HG03095 (cell line): ENCODE measurements at regions not wholly inside any gene's neighbourhood (a gene's known extent, or its start where the extent isn't known, plus 50 kb on each side); places are given as distances from the start of the nearest gene placed in this dataset.

Experiments used
- ATAC-seq: cut with Tn5 transposase; IDR thresholded peaks from one replicate; pipeline ENCODE4 v1.9.1; 2021; ENCODE audit warnings: moderate library complexity; ENCODE audit not compliant: unreplicated experiment

- no peak for ATAC-seq
Observed at GRCh38 chr5:87966213-87966612, 302.4 kb downstream of the TMEM161B start.

- no peak for ATAC-seq
Observed at GRCh38 chr5:87954121-87954520, 314.5 kb downstream of the TMEM161B start.

- no peak for ATAC-seq
Observed at GRCh38 chr5:87951661-87952060, 317.0 kb downstream of the TMEM161B start.

GRCh38 chr5:87949676-87950631 is 318.7 kb downstream of the TMEM161B start:
- ATAC-seq, result no peak

- ATAC-seq, result no peak
Observed at GRCh38 chr5:87948486-87948885, 320.2 kb downstream of the TMEM161B start.

GRCh38 chr5:87946271-87946670 is 322.4 kb downstream of the TMEM161B start:
- no peak for ATAC-seq

- no peak for ATAC-seq
Observed at GRCh38 chr5:87945286-87945650, 323.4 kb downstream of the TMEM161B start.

- ATAC-seq, result no peak
Observed at GRCh38 chr5:87944553-87945285, 323.9 kb downstream of the TMEM161B start.

- ATAC-seq, result no peak
Observed at GRCh38 chr5:87940775-87941174, 327.9 kb downstream of the TMEM161B start.

- no peak for ATAC-seq
Observed at GRCh38 chr5:87936667-87937066, 332.0 kb downstream of the TMEM161B start.

- no peak for ATAC-seq
Observed at GRCh38 chr5:87924436-87924835, 344.2 kb downstream of the TMEM161B start.

- no peak for ATAC-seq
Observed at GRCh38 chr5:87916320-87916719, 352.3 kb downstream of the TMEM161B start.

- ATAC-seq, result no peak
Observed at GRCh38 chr5:87912419-87912818, 356.2 kb downstream of the TMEM161B start.

- ATAC-seq, result no peak
Observed at GRCh38 chr5:87909382-87909781, 359.3 kb downstream of the TMEM161B start.

- ATAC-seq, result no peak
Observed at GRCh38 chr5:87906962-87907361, 361.7 kb downstream of the TMEM161B start.

GRCh38 chr5:87900419-87900818 is 368.2 kb downstream of the TMEM161B start:
- no peak for ATAC-seq

GRCh38 chr5:87899721-87900131 is 368.9 kb downstream of the TMEM161B start:
- no peak for ATAC-seq

- ATAC-seq, result no peak
Observed at GRCh38 chr5:87899208-87899661, 369.4 kb downstream of the TMEM161B start.

- ATAC-seq, result no peak
Observed at GRCh38 chr5:87898574-87898973, 370.1 kb downstream of the TMEM161B start.

- ATAC-seq, result no peak
Observed at GRCh38 chr5:87888139-87888538, 380.5 kb downstream of the TMEM161B start.

- no peak for ATAC-seq
Observed at GRCh38 chr5:87887247-87887646, 381.4 kb downstream of the TMEM161B start.

GRCh38 chr5:87886164-87886563 is 382.5 kb downstream of the TMEM161B start:
- ATAC-seq, result no peak
